Amniotic epithelial cell (primary cell): ENCODE measurements at regions not wholly inside any gene's neighbourhood (a gene's known extent, or its start where the extent isn't known, plus 50 kb on each side); places are given as distances from the start of the nearest gene placed in this dataset.
A peak's percentile ranks its signal among the peaks of the same experiment; 100 is the strongest.
"Not testable (repeated sequence)": the region's sequence is repeated elsewhere in the genome, so short reads cannot be mapped to it uniquely, and the experiment has no call there.

ENCODE experiments used
- DNase-seq: peaks from one replicate; pipeline ENCODE4 v3.0.0-alpha.2; 2010; ENCODE audit warnings: low read depth

- DNase-seq = no peak
Observed at GRCh38 chr7:149682038-149682437, 91.3 kb downstream of the ZNF467 start.

GRCh38 chr7:149681274-149681673 is 92.1 kb downstream of the ZNF467 start:
- no peak for DNase-seq

- peak; percentile 14 for DNase-seq
Observed at GRCh38 chr7:149680331-149681025, 92.9 kb downstream of the ZNF467 start.

- not testable (repeated sequence) for DNase-seq
Observed at GRCh38 chr7:149674728-149675385, 98.5 kb downstream of the ZNF467 start.

GRCh38 chr7:149673006-149673405 is 100.4 kb downstream of the ZNF467 start:
- no peak for DNase-seq

GRCh38 chr7:149670288-149670687 is 103.1 kb downstream of the ZNF467 start:
- peak; percentile 23 for DNase-seq

GRCh38 chr7:149669121-149669818 is 104.1 kb downstream of the ZNF467 start:
- peak; percentile 39 for DNase-seq

GRCh38 chr7:149666360-149666945 is 106.9 kb downstream of the ZNF467 start:
- DNase-seq = no peak

GRCh38 chr7:149665618-149666017 is 107.8 kb downstream of the ZNF467 start:
- DNase-seq = not testable (repeated sequence)

GRCh38 chr7:149664666-149665065 is 108.7 kb downstream of the ZNF467 start:
- DNase-seq = no peak

- DNase-seq = no peak
Observed at GRCh38 chr7:149664176-149664575, 109.2 kb downstream of the ZNF467 start.

GRCh38 chr7:149662591-149663095 is 110.7 kb downstream of the ZNF467 start:
- DNase-seq = peak; percentile 68

- DNase-seq = no peak
Observed at GRCh38 chr7:149655784-149656183, 117.6 kb downstream of the ZNF467 start.

GRCh38 chr7:149654588-149654987 is 118.8 kb downstream of the ZNF467 start:
- no peak for DNase-seq

GRCh38 chr7:149650190-149650589 is 123.2 kb downstream of the ZNF467 start:
- DNase-seq = not testable (repeated sequence)

- no peak for DNase-seq
Observed at GRCh38 chr7:149644754-149645153, 128.6 kb downstream of the ZNF467 start.

GRCh38 chr7:149642589-149642988 is 130.8 kb downstream of the ZNF467 start:
- no peak for DNase-seq

GRCh38 chr7:149638566-149639320 is 134.6 kb downstream of the ZNF467 start:
- no peak for DNase-seq

GRCh38 chr7:149637911-149638565 is 135.3 kb downstream of the ZNF467 start:
- DNase-seq = no peak

- no peak for DNase-seq
Observed at GRCh38 chr7:149635561-149636329, 137.6 kb downstream of the ZNF467 start.
